HEK293 (cell line): ENCODE measurements at regions not wholly inside any gene's neighbourhood (a gene's known extent, or its start where the extent isn't known, plus 50 kb on each side); places are given as distances from the start of the nearest gene placed in this dataset.

Experiments
- CTCF ChIA-PET: fragments of 350-600 bp; formaldehyde crosslinking; extraction: SDS; loops from one replicate; lab custom pipeline; 2021; ENCODE audit warnings: antibody characterized with exemption; lab: Yijun Ruan, JAX
- POLR2A ChIA-PET: fragments of 300-600 bp; formaldehyde crosslinking; extraction: SDS; loops from one replicate; lab custom pipeline; 2020; ENCODE audit warnings: antibody characterized with exemption, inconsistent platforms; lab: Yijun Ruan, JAX
- H3K27ac ChIP-seq: fragments of 200-500 bp; sonication (Bioruptor generic); 2 replicates; pipeline ENCODE4 v1.5.1; 2014; ENCODE audit warnings: low read depth, low read length, control low read depth, inconsistent platforms; ENCODE audit errors: extremely low read depth
- H3K36me3 ChIP-seq, 2 experiments: fragments of 200-500 bp in 1 of 2; sonication (Bioruptor generic) in 1 of 2; 1 replicate in 1 of 2; 2 replicates in 1 of 2; pipeline ENCODE4 v1.5.1; 2014 to 2017; ENCODE audit warnings: inconsistent platforms in 2 of 2, low read length in 2 of 2; ENCODE audit not compliant: control insufficient read depth in 2 of 2, insufficient read depth in 1 of 2
- H3K4me1 ChIP-seq: fragments of 200-500 bp; sonication (Bioruptor generic); 2 replicates; pipeline ENCODE4 v1.5.1; 2014; ENCODE audit warnings: mild to moderate bottlenecking, low read length, inconsistent platforms; ENCODE audit not compliant: control insufficient read depth, insufficient read depth
- H3K4me3 ChIP-seq: 2 replicates; pipeline ENCODE4 v1.5.1; 2011; ENCODE audit warnings: low read depth, mild to moderate bottlenecking, control low read depth, low read length, moderate library complexity
- H3K9me3 ChIP-seq: fragments of 200-500 bp; sonication (Bioruptor generic); 2 replicates; pipeline ENCODE4 v1.5.1; 2014; ENCODE audit warnings: low read depth, low read length, inconsistent platforms; ENCODE audit not compliant: control insufficient read depth, insufficient read depth
- ATF2 ChIP-seq: fragments of 450-650 bp; formaldehyde crosslinking; IDR thresholded peaks from 2 replicates; pipeline ENCODE4 v1.5.1; 2016; ENCODE audit warnings: missing biosample characterization, missing genetic modification characterization, low read depth
- GLIS1 ChIP-seq: fragments of 450-650 bp; formaldehyde crosslinking; IDR thresholded peaks from 2 replicates; pipeline ENCODE4 v1.5.1; 2016; ENCODE audit warnings: missing biosample characterization, missing genetic modification characterization
- HIC1 ChIP-seq: fragments of 450-650 bp; formaldehyde crosslinking; IDR thresholded peaks from 2 replicates; pipeline ENCODE4 v1.5.1; 2016; ENCODE audit warnings: missing biosample characterization, missing genetic modification characterization
- IKZF3 ChIP-seq: fragments of 450-650 bp; IDR thresholded peaks from 2 replicates; pipeline ENCODE4 v1.5.0; 2018; ENCODE audit warnings: missing biosample characterization, mild to moderate bottlenecking, missing genetic modification characterization, moderate library complexity
- RBAK ChIP-seq: fragments of 450-650 bp; formaldehyde crosslinking; IDR thresholded peaks from 2 replicates; pipeline ENCODE4 v1.5.1; 2016; ENCODE audit warnings: missing biosample characterization, missing genetic modification characterization
- SCRT1 ChIP-seq: fragments of 450-650 bp; formaldehyde crosslinking; IDR thresholded peaks from 2 replicates; pipeline ENCODE4 v1.5.1; 2016; ENCODE audit warnings: missing biosample characterization, missing genetic modification characterization, borderline replicate concordance
- TRIM28 ChIP-seq: IDR thresholded peaks from 2 replicates; pipeline ENCODE4 v1.6.1; 2011; ENCODE audit warnings: low read length, control low read depth, borderline replicate concordance
- YY2 ChIP-seq: fragments of 450-650 bp; formaldehyde crosslinking; IDR thresholded peaks from 2 replicates; pipeline ENCODE4 v1.5.1; 2016; ENCODE audit warnings: missing biosample characterization, missing genetic modification characterization
- ZNF10 ChIP-seq: fragments of 450-650 bp; formaldehyde crosslinking; IDR thresholded peaks from 2 replicates; pipeline ENCODE4 v1.5.1; 2017; ENCODE audit warnings: missing biosample characterization, missing genetic modification characterization
- ZNF16 ChIP-seq: fragments of 450-650 bp; formaldehyde crosslinking; IDR thresholded peaks from 2 replicates; pipeline ENCODE4 v1.5.1; 2016; ENCODE audit warnings: low read depth, missing biosample characterization, missing genetic modification characterization
- ZNF202 ChIP-seq: fragments of 450-650 bp; formaldehyde crosslinking; IDR thresholded peaks from 2 replicates; pipeline ENCODE4 v1.5.1; 2016; ENCODE audit warnings: missing biosample characterization, missing genetic modification characterization, borderline replicate concordance
- ZNF248 ChIP-seq: fragments of 450-650 bp; formaldehyde crosslinking; IDR thresholded peaks from 2 replicates; pipeline ENCODE4 v1.5.1; 2017; ENCODE audit warnings: missing biosample characterization, missing genetic modification characterization
- ZNF366 ChIP-seq: fragments of 450-650 bp; formaldehyde crosslinking; conservative IDR thresholded peaks from 2 replicates; pipeline ENCODE4 v1.5.1; 2016; ENCODE audit warnings: missing biosample characterization, missing genetic modification characterization
- ZNF488 ChIP-seq: fragments of 450-650 bp; formaldehyde crosslinking; IDR thresholded peaks from 2 replicates; pipeline ENCODE4 v1.5.1; 2016; ENCODE audit warnings: missing biosample characterization, missing genetic modification characterization
- ZNF514 ChIP-seq: fragments of 450-650 bp; formaldehyde crosslinking; IDR thresholded peaks from 2 replicates; pipeline ENCODE4 v1.5.1; 2016; ENCODE audit warnings: missing biosample characterization, missing genetic modification characterization
- ZNF555 ChIP-seq: fragments of 450-650 bp; formaldehyde crosslinking; conservative IDR thresholded peaks from 2 replicates; pipeline ENCODE4 v1.5.1; 2017; ENCODE audit warnings: missing biosample characterization, mild to moderate bottlenecking, missing genetic modification characterization, inconsistent platforms
- ZNF558 ChIP-seq: fragments of 450-650 bp; formaldehyde crosslinking; IDR thresholded peaks from 2 replicates; pipeline ENCODE4 v1.5.1; 2016; ENCODE audit warnings: missing biosample characterization, missing genetic modification characterization
- ZNF624 ChIP-seq: fragments of 450-650 bp; formaldehyde crosslinking; IDR thresholded peaks from 2 replicates; pipeline ENCODE4 v1.5.1; 2017; ENCODE audit warnings: missing biosample characterization, missing genetic modification characterization
- ZNF658 ChIP-seq: fragments of 450-650 bp; formaldehyde crosslinking; IDR thresholded peaks from 2 replicates; pipeline ENCODE4; 2016; ENCODE audit warnings: missing biosample characterization, missing genetic modification characterization
- ZNF701 ChIP-seq: fragments of 450-650 bp; formaldehyde crosslinking; IDR thresholded peaks from 2 replicates; pipeline ENCODE4 v1.5.1; 2016; ENCODE audit warnings: missing biosample characterization, missing genetic modification characterization
- ZNF747 ChIP-seq: fragments of 450-650 bp; formaldehyde crosslinking; IDR thresholded peaks from 2 replicates; pipeline ENCODE4 v1.5.1; 2016; ENCODE audit warnings: missing biosample characterization, missing genetic modification characterization
- ZNF76 ChIP-seq: fragments of 450-650 bp; formaldehyde crosslinking; IDR thresholded peaks from 2 replicates; pipeline ENCODE4; 2016; ENCODE audit warnings: low read depth, missing biosample characterization, missing genetic modification characterization, borderline replicate concordance
- ZSCAN23 ChIP-seq: fragments of 450-650 bp; formaldehyde crosslinking; IDR thresholded peaks from 2 replicates; pipeline ENCODE4 v1.5.1; 2016; ENCODE audit warnings: missing biosample characterization, missing genetic modification characterization
- TF ChIP-seq, protein P1 (sequence below): fragments of 450-650 bp; formaldehyde crosslinking; IDR thresholded peaks from 2 replicates; pipeline ENCODE4 v1.5.1; 2016; ENCODE audit warnings: missing biosample characterization, missing genetic modification characterization
- TF ChIP-seq, protein P2 (sequence below): fragments of 450-650 bp; formaldehyde crosslinking; IDR thresholded peaks from 2 replicates; pipeline ENCODE4 v1.5.1; 2016; ENCODE audit warnings: missing biosample characterization, missing genetic modification characterization

DNA sequence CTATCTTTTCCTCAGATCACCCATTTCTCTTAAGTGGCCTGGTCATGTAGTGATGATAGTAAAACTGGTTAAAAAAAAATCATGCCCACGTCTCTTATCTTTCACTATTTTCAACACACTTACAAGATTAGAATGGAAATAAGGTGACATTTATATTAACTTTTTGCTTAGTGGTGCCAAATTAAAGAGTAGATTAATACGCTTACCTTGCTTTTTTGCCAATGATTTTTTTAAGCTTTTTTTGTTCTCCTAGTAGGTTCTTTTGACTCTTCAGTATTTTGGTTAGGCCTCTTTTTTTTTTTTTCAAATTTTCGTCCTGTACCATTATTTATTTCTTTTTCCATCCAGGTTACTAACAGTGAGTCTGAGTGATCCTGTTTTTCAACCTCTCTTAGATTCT lies 147.9 kb downstream of the PTCSC3 start:
- CTCF ChIA-PET, result interaction anchor here (1.6 kb wide), 1 partner anchor 146 kb away, joined by 6 read pairs; no protein-coding TSS in a partner anchor
- no peak overlapping the region for H3K27ac ChIP-seq
- TF ChIP-seq ZNF10 (no peak), ZNF701 (tag by site-specific recombination) (no peak), ZNF488 (tag by site-specific recombination) (no peak), ZNF202 (tag by site-specific recombination) (no peak), ZNF16 (tag by site-specific recombination) (no peak), YY2 (tag by site-specific recombination) (no peak)

GRCh38 chr14:36028218-36028617 lies 148.3 kb downstream of the PTCSC3 start:
- TF ChIP-seq SCRT1 (no peak), ZSCAN23 (no peak), ZNF624 (tag by site-specific recombination) (no peak), ZNF558 (tag by site-specific recombination) (no peak), ZNF747 (no peak), ZNF658 (tag by site-specific recombination) (no peak)
- TF ChIP-seq, all 188 proteins: peak for 0
- Histone ChIP-seq H3K27ac (no peak overlapping the region), H3K4me3 (no peak overlapping the region), H3K9me3 (no peaks in the 10 kb centered on the region), H3K4me1 (no peaks in the 10 kb centered on the region), H3K36me3 (no peaks in the 10 kb centered on the region)
- ChIA-PET POLR2A (no interaction called here), CTCF (no interaction called here)

More for the DNA sequence above, 147.9 kb downstream of the PTCSC3 start:
- Histone ChIP-seq H3K4me3 (no peak overlapping the region), H3K9me3 (no peaks in the 10 kb centered on the region), H3K4me1 (no peaks in the 10 kb centered on the region), H3K36me3 (no peaks in the 10 kb centered on the region)
- POLR2A ChIA-PET, result no interaction called here

GRCh38 chr14:36027354-36027753 lies 149.2 kb downstream of the PTCSC3 start:
- H3K36me3 ChIP-seq, result no peaks in the 10 kb centered on the region
- H3K4me1 ChIP-seq, result no peaks in the 10 kb centered on the region
- no peak overlapping the region for H3K4me3 ChIP-seq
- no peaks in the 10 kb centered on the region for H3K9me3 ChIP-seq
- H3K27ac ChIP-seq, result no peak overlapping the region
- ChIA-PET CTCF (no interaction called here), POLR2A (no interaction called here)
- TF ChIP-seq, protein P1, sequence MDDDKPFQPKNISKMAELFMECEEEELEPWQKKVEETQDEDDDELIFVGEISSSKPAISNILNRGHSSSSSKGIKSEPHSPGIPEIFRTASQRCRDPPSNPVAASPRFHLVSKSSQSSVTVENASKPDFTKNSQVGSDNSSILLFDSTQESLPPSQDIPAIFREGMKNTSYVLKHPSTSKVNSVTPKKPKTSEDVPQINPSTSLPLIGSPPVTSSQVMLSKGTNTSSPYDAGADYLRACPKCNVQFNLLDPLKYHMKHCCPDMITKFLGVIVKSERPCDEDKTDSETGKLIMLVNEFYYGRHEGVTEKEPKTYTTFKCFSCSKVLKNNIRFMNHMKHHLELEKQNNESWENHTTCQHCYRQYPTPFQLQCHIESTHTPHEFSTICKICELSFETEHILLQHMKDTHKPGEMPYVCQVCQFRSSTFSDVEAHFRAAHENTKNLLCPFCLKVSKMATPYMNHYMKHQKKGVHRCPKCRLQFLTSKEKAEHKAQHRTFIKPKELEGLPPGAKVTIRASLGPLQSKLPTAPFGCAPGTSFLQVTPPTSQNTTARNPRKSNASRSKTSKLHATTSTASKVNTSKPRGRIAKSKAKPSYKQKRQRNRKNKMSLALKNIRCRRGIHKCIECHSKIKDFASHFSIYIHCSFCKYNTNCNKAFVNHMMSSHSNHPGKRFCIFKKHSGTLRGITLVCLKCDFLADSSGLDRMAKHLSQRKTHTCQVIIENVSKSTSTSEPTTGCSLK (tag by site-specific recombination), result no peak
- TF ChIP-seq GLIS1 (tag by site-specific recombination) (no peak), ZNF514 (no peak), ZNF76 (tag by site-specific recombination) (no peak), RBAK (tag by site-specific recombination) (no peak), ZNF555 (no peak), IKZF3 (tag by site-specific recombination) (no peak), ATF2 (tag by site-specific recombination) (no peak), ZNF248 (tag by site-specific recombination) (no peak), HIC1 (tag by site-specific recombination) (no peak), ZNF366 (no peak), TRIM28 (no peak), ZNF202 (tag by site-specific recombination) (no peak)
- TF ChIP-seq, protein P2, sequence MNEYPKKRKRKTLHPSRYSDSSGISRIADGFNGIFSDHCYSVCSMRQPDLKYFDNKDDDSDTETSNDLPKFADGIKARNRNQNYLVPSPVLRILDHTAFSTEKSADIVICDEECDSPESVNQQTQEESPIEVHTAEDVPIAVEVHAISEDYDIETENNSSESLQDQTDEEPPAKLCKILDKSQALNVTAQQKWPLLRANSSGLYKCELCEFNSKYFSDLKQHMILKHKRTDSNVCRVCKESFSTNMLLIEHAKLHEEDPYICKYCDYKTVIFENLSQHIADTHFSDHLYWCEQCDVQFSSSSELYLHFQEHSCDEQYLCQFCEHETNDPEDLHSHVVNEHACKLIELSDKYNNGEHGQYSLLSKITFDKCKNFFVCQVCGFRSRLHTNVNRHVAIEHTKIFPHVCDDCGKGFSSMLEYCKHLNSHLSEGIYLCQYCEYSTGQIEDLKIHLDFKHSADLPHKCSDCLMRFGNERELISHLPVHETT (tag by site-specific recombination), result no peak
